ENCODE measurements at regions not wholly inside any gene's neighbourhood (a gene's known extent, or its start where the extent isn't known, plus 50 kb on each side); places are given as distances from the start of the nearest gene placed in this dataset.

- Histone ChIP-seq H3K27me3 (ENCODE audit: control insufficient read depth in 4 of 4, insufficient read depth in 4 of 4, low read length in 3 of 4) (no peaks in the 10 kb centered on the region), H3K27ac (ENCODE audit: low read depth in 1 of 2, low read length in 2 of 2) (peak overlapping the region; percentile 86 to 89)
Measured at GRCh38 chr5:67816456-67816855, 399.1 kb upstream of the PIK3R1 start.

GRCh38 chr5:67815455-67816391 lies 399.8 kb upstream of the PIK3R1 start:
- H3K4me1 ChIP-seq (ENCODE audit: control insufficient read depth in 4 of 4, insufficient read depth in 4 of 4, low read length in 3 of 4) = peaks cover 5 to 25% (median 20%) of the 10 kb centered on the region in 4 donors

More at GRCh38 chr5:67816456-67816855, 399.1 kb upstream of the PIK3R1 start:
- Histone ChIP-seq H3K9ac (ENCODE audit: low read depth in 1 of 2, low read length in 2 of 2) (peak overlapping the region in 1 of 2 donors; percentile 47), H3K4me3 (ENCODE audit: low read depth in 1 of 3, low read length in 3 of 3) (no peak overlapping the region), H3K4me1 (ENCODE audit: control insufficient read depth in 4 of 4, insufficient read depth in 4 of 4, low read length in 3 of 4) (peaks cover 5 to 25% (median 20%) of the 10 kb centered on the region in 4 donors), H3K36me3 (ENCODE audit: control insufficient read depth in 4 of 4, insufficient read depth in 3 of 4, low read depth in 1 of 4, low read length in 3 of 4) (no peaks in the 10 kb centered on the region), H3K9me3 (ENCODE audit: control insufficient read depth in 4 of 4, low read length in 3 of 4) (no peaks in the 10 kb centered on the region)
- DNase-seq (ENCODE audit: low spot score) = no peak
- TF ChIP-seq FOXA1 (IDR thresholded peaks at IDR 0.05) = no peak
- no peak for TF ChIP-seq SP1 (IDR thresholded peaks at IDR 0.05)
- TF ChIP-seq GABPA (IDR thresholded peaks at IDR 0.05 in 1 of 2, conservative IDR thresholded peaks at IDR 0.05 in 1 of 2) = no peak
- no peak for TF ChIP-seq MAX (IDR thresholded peaks at IDR 0.05)

More at GRCh38 chr5:67815455-67816391, 399.8 kb upstream of the PIK3R1 start:
- no peak overlapping the region for H3K4me3 ChIP-seq (ENCODE audit: low read depth in 1 of 3, low read length in 3 of 3)
- no peaks in the 10 kb centered on the region for H3K27me3 ChIP-seq (ENCODE audit: control insufficient read depth in 4 of 4, insufficient read depth in 4 of 4, low read length in 3 of 4)
- peak overlapping the region in 1 of 2 donors; percentile 47 for H3K9ac ChIP-seq (ENCODE audit: low read depth in 1 of 2, low read length in 2 of 2)
- 30% methylated on average over 10 of the region's 10 CpGs for WGBS
- peak overlapping the region; percentile 86 to 89 for H3K27ac ChIP-seq (ENCODE audit: low read depth in 1 of 2, low read length in 2 of 2)
- no peaks in the 10 kb centered on the region for H3K9me3 ChIP-seq (ENCODE audit: control insufficient read depth in 4 of 4, low read length in 3 of 4)
- no peaks in the 10 kb centered on the region for H3K36me3 ChIP-seq (ENCODE audit: control insufficient read depth in 4 of 4, insufficient read depth in 3 of 4, low read depth in 1 of 4, low read length in 3 of 4)
- TF ChIP-seq SP1 (IDR thresholded peaks at IDR 0.05) = peak; percentile 98
- peak; percentile 80 for TF ChIP-seq YY1 (IDR thresholded peaks at IDR 0.05)
- TF ChIP-seq RXRA (IDR thresholded peaks at IDR 0.05) = peak; percentile 92 to 96
- TF ChIP-seq FOXA1 (IDR thresholded peaks at IDR 0.05) = peak; percentile 93
- TF ChIP-seq REST (IDR thresholded peaks at IDR 0.05) = peak; percentile 67
- TF ChIP-seq EGR1 (IDR thresholded peaks at IDR 0.05; ENCODE audit: low read depth in 2 of 2) = peak; percentile 17 to 74
- peak; percentile 80 for TF ChIP-seq NR2F2 (IDR thresholded peaks at IDR 0.05)
- peak; percentile 86 to 90 for TF ChIP-seq HNF4A (conservative IDR thresholded peaks at IDR 0.05)
- TF ChIP-seq ZBTB33 (IDR thresholded peaks at IDR 0.05) = peak; percentile 94
- no peak for TF ChIP-seq GABPA (IDR thresholded peaks at IDR 0.05 in 1 of 2, conservative IDR thresholded peaks at IDR 0.05 in 1 of 2)
- TF ChIP-seq FOXA2 (IDR thresholded peaks at IDR 0.05) = peak; percentile 90
- TF ChIP-seq RAD21 (IDR thresholded peaks at IDR 0.05) = peak; percentile 71 to 75
- no peak for TF ChIP-seq HNF4G (IDR thresholded peaks at IDR 0.05)
- TF ChIP-seq TAF1 (conservative IDR thresholded peaks at IDR 0.05) = peak; percentile 72
- peak; percentile 91 for TF ChIP-seq MAX (IDR thresholded peaks at IDR 0.05)
- TF ChIP-seq JUND (IDR thresholded peaks at IDR 0.05) = peak; percentile 90 to 93
- peak; percentile 8 for TF ChIP-seq CTCF (IDR thresholded peaks at IDR 0.05; ENCODE audit: low read depth, low read length, missing input control)
- peak; percentile 93 for TF ChIP-seq ATF3 (IDR thresholded peaks at IDR 0.05)
- no peak for DNase-seq (ENCODE audit: low spot score)

Data from liver (tissue), 8 donors.